ENCODE measurements at regions not wholly inside any gene's neighbourhood (a gene's known extent, or its start where the extent isn't known, plus 50 kb on each side); places are given as distances from the start of the nearest gene placed in this dataset.

DNA sequence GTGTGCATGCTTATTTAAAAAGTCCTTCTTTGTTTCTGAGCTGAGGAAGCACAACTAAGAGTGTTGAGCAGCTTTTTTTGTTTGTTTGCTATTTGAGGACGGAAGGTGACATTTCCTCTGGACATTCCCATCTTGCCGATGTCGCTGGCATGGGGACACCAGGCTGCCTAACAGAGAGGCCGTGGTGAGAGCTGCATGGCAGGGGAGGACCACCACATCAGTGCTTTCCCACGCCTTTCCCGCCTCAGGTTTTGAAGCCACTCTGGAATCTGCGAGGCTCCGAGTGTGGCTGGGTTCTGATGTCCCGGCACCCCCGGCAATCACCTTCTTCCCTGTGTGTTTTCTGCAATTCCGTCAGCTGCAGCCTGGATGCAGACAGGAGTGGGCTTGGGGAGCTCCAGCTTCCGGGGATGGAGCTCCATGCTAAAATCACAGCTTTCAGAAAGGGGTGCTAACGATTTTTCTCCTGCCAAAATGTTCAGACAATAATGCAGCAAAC, 259.8 kb upstream of the IRX4 start:
- DNase-seq: no peak

DNA sequence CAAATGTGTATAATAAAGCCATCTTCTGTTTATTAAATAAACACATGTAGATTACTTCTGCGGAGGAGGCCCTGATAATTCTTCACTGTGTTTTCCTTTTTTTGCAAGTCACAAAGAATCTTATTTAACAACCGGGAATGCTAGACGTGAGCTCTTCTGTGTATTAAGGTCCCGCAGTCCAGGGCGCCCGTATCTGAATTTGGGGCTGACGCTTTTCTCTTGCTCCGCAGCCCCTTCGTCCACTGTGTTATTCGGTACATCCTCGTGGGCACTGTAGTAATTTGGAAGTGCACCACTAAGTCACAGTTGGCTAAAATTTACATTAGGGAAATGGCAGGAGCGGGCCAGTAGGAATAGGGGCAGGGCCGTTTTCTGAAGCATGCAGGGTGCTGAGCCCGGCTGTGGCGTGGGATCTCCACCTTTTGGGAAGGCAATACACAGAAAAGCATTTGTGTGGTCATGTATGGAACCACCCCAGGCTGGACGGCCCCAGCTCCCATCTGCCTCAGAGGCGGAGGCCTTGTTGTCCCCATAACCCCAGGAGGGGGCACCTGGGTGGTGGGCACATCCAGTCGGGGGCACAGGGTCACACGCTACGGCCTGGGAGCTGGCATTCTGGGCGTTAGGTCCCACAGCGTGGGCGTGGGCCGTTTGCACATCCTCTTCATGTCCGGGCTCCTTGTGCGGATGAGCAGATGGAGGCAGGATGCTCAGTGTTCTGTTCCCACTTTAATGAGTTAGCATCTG, 258.7 kb upstream of the IRX4 start:
- no peak for DNase-seq

DNA sequence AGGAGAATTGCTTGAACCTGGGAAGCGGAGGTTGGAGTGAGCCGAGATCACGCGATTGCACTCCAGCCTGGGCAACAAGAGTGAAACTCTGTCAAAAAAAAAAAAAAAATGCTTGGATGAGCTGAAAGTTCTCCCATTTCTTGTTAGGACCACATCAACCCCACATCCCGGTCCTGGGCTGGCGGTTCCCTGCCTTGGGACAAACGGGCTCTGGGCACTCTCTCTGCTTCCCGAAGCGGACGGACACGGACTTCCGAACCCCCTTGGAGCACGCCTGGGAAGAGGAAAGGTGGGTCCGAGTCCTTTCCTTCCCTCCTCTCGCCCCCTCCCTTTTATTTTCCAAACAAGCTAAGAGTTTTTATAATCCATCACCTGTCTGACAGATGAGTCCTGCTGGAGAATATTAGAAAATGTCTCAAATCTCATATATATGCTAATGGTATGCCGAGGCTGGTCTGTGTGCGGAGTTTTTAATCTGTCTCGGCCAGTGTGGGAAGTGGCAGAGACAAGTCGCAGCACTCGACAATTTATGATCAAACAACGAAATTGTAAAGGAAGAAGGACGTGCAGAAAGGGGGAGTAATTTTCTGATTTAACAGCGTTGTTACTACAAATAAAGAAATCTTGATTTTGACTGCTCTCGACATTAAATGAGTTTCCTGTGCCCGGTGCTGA, 257.9 kb upstream of the IRX4 start:
- no peak for DNase-seq

DNA sequence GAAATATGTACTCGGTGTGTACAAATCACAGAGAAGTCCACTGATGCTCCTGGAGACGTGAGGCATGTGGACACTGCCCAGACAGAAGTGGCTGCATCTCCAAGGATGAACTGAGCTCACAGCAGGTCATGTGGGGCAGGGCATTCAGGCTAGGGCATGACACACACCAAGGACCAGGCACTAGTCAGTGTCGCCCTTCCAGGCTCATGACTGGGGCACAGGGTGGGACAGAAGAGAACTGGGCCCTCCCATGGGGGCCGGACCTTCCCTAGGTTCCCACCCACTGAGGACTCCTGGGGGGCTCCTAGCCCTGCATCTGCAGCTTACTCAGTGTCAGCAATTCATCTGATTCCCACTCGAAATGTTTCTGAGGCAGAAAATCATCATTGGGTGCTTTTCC, 256.8 kb upstream of the IRX4 start:
- no peak for DNase-seq

DNA sequence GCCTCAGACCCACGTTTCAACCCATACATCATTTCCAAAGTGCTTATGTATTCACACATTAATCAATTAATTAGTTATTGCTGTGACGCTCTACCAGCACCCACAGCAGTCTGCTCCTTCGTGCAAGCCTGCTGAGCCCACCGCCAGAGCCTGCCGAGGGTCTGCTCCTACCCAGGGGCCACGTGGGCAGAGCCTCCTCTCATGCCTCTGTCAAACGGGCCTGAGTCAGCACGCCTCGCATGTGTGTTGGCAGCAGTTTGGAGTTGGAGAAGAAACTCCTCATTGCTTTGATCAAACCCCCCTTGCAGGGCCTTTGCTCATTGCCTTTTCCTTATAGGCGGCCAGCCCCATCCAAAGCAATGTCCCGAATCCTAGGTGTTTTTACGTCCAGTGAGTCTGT, 256.2 kb upstream of the IRX4 start:
- no peak for DNase-seq

DNA sequence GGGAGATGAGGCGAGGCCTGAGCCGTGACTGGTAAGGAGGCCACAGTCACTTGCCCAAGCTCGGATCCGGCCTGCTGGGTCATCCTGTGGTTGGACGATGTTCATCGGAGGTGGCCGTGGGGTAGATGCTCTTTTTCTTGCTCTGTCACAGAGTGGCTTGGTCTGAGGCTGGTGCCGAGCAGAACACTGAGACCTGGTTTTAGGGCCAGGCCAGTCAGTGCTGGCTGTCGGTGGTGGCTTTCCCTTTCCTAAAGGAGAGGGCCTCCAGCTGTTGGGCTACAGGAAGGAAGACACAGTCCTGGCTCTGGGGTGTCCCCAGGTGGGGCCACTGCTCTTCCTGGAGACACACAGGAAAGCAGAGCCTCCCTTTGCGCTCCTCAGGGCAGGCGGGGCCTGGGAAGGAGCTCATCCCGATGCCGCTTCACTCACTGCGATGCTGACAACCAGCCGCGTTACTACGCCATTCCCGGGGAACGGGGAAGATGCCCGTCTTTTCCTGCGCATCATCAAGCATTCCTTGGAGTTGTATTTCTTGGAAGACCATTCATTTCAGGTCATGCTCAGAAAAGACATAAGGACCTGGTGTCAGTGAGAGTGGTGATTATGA, 254.8 kb upstream of the IRX4 start:
- no peak for DNase-seq

DNA sequence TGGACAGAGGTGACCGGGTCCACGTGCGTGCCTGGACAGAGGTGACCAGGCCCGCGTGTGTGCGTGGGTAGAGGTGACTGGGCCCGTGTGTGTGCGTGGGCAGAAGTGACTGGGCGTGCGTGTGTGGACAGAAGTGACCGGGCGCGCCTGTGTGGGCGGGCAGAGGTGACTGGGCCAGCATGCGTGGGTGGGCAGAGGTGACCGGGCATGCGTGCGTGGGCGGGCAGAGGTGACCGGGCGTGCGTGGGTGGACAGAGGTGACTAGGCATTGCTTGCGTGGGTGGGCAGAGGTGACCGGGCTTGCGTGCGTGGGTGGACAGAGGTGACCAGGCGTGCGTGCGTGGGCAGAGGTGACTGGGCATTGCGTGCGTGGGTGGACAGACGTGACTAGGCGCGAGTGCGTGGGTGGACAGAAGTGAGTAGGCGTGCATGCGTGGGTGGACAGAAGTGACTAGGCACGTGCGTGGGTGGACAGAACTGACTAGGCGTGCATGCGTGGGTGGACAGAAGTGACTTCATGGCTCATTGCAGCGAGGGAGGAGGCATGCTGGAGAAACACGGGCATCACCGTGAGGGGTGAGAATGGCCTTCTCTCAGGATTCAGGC, 254.1 kb upstream of the IRX4 start:
- no peak for DNase-seq

DNA sequence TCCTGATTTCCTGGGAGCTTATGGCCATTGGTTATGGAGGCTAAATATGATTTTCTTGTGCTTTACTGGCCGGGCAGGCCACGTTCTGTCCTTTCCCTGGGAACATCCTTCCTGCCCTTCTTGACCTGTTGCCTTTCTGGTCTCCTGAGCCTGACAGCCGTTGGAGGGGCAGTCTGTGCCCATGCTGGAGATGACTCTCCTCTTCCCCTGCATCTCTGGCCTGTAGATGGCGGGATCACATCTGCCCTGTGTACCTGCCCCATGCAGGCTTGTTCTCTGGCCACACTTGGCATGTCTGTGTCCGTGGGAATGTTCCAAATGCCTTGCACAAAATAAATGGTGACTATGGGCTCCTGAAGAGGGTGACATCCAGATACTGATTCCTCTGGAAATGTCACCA, 253.1 kb upstream of the IRX4 start:
- DNase-seq: no peak

DNA sequence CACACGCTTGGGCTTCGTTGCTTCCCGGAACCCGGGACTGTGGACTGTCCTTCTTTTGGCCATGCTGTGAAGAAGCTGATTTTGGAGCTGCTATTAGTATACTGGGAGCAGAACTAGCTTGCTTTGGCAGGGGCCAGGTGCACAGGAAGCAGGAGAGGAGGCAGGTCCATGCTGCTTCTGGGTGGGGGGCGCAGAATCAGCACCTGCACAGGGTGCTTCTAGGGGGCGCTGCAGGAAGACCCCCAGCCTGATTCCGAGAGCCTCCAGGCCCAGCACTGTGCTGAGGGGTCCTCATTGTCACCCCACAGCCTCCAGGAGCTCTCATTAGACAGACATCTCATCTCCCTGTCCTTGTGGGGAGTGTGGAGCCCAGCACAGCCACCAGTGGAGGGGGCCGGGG, 252.6 kb upstream of the IRX4 start:
- DNase-seq: no peak

DNA sequence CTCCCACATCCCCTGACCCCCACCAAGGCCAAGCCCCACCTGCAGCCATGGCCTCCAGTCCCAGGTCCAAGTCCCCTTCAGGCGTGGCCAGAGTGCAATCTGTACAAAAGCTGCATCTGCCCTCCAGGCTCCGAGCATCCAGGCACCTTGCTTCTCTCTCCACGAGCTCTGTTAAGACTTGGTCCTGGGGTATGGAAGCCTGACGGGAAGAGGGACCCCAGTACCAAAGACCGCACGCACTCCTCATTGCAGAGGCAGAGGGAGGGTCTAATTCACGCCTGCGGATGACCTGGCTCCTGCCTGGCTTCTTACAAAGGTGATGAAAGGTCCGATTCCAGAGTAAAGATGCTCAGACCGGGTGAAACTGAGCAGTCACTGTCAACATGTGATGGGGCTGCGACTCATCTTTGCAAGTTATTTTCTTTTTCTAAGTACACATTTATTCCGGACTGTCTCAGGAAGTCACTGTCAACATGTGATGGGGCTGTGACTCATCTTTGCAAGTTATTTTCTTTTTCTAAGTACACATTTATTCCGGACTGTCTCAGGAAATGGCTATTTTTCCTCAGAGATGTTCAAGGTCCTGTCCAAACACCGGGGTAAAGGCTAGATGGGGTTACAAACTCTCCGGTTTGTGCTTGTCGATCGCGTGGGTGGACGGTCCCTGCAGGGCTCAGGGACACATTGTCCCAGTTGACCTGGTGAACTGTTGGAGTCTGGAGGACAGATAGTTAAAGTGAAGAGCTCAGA, 252.0 kb upstream of the IRX4 start:
- DNase-seq: no peak

DNA sequence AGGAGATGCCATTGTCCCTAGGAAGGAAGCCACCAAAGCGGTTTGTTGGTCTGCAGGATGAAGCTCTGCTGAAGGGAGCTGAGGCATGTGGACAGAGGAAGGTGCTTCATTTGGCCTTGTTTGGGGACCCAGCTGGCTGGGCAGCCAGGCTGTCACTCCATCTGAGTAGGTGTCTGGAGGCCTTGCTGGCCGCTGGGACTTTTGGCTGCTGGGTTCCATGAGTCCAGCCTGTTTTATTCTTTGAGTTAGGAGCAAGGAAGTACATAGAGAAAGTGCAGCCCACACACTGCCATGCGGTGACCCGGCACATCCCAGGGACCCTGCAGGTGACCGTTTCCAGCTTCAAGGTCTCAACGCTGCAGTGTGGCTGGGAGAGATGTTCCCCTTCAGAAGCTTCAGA, 251.2 kb upstream of the IRX4 start:
- no peak for DNase-seq

DNA sequence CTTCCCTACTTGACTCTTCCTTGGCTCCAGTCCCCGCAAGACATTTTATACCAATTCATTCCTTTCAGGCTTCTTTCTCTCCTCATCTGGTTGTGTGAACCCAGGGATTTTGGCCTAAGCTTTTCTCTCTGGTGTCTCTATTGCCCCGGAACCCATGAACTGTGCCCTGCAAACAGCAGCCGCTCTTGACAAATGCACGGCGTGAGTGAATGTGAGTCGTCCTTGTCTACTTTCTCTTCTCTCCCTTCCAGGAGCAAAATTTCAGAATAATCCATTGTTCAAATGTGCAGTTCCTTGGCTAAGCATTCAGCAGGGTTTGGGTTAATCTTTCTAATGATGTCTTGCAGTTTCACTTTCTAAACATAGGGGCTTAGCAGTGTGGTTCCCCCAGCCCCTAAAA, 250.4 kb upstream of the IRX4 start:
- DNase-seq: no peak

DNA sequence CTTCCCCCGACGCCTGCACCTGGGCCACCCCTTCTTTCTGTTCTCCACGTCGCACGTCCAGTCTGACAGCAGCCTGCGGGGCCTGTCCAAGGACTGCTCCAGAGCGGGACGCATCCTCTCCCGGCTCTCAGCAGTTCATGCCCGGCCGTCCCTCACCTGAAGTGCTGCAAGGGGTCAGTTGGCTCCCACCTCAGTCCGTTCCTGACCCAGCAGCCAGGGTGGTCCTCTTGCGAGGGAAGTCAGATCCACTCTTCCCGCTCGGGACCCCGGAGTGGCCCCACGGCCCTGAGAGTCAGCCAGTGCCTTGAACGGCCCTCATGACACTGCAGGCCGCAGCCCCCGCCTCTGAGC, 249.7 kb upstream of the IRX4 start:
- no peak for DNase-seq

DNA sequence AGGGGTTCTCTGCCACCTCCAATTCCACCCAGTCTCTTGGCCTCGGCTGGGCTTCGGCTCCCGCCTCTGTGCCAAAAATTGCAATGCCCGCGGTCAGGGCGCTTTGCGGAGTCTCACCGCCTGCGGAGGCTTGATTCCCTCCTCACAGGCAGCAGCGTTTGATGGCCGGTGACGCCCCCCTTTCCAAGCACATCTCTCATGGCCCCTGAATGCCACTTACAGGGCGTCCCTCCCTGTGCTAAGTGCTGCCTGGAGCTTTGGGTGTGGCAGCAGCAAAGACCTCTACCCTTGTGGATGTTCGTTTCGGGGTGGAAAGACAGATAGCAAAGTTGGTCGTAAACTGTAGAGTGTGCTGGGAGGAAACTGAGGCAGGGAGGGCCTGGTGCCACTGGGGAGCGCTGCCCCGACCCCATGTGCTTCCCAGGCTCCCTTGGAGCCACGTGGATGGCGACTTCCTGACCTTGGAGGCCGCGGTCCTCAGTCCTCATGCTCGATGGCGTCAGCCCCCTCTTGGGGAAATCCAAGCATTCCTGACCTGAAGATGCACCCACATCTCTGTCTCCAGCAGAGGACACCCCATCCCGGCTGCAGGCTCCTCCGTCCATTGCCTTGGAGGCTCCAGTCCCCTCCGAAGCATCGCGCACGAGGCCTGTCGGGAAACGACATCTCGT, 249.2 kb upstream of the IRX4 start:
- no peak for DNase-seq

DNA sequence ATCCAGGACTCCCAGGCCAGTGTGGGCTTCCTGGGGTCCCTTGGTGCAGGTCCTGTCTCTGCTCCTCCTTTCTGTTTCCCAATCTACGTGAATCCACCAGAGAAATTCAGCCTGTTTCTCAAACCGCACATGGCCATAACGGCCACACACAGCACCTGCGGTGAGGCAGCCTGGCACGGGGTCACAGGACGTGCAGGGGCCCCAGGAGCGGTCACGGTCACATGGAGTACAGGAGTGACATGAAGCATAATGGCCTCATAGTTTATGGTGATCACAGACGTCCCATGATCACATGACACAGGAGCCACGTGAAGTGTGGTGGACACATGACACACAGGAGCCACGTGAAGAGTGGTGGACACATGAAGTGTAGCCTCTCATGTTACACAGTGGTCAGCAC, 248.5 kb upstream of the IRX4 start:
- no peak for DNase-seq

DNA sequence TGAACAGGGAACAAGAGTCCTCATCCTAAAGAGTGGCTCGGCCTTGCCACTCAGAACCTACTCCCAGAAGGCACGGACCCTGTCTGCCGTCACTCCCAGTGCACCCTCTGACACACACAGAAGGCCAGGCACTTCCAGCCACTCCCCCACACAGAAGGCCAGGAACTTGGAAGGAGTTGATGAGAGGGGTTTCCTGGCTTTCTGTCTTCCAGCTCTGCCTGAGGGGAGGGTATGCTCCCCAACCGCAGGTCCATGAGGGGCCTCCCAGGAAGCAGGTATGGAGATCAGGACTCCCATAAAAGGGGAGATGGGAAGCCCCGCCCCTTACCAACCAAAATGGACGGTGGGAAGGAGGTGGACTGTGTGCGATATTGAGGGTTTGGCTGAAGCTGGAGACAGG, 247.6 kb upstream of the IRX4 start:
- DNase-seq: no peak

DNA sequence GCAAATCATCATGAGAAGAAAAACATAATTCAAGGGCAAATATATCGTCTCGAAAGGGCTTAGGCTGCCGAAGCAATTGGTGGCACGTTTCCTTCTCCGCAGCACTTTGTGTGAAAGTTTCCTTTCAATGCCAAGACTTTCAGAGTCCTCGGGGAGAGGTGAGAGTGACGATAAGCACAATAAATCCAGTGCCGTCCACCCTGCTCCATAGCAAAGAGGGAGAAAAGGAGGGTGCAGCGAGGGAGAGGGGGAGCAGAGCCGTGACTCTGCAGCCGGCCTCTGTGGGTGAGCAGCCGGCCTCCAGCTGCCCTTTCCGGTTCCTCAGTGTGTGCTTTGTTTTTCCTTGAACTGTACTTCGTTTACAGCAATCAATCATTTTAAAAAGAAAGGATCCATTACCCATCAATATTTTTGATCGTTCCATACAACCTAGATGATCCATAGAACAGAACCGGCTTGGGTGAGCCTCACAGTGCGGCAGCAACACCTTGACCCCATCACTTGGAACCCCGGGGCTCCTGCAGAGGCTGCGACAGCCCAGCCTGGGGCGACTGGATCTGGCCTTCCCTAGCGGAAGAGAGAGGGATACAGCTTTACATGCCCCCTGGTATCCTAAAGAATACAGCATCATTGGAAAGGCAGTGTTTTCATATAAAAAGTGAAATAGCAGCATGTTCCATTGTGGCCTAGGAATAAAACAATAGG, 247.0 kb upstream of the IRX4 start:
- peak; percentile 51 for DNase-seq

DNA sequence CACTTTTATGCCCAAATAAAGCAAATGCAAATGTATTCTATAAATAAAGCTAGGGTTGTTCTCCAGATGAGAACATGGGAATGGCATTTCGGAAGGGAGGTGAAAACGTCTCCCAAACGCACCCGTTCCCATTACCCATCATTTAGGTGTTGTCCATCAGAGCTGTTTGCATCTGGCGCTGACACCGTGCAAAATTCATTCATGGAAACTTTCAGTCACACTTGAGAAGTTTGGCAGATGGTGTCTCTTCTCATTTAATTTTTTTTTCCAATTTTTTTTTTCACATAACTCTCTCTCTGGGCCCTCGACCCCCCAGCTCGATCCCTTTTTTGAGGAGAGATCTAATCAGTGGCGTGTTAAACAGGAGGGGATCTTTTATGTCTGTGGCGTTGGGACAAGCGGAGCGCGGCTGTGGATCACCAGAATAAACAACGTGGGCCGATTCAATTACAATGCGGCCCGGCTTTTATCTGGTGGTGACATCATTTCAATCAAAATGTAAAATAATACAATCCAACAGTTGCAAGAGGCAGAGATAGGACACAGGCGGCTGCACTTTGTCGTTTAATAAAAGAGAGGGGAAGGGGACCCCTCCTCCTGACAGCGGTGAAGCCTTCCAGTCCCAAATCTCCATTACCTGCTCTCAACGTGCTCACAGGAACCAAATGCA, 246.1 kb upstream of the IRX4 start:
- peak; percentile 33 for DNase-seq

DNA sequence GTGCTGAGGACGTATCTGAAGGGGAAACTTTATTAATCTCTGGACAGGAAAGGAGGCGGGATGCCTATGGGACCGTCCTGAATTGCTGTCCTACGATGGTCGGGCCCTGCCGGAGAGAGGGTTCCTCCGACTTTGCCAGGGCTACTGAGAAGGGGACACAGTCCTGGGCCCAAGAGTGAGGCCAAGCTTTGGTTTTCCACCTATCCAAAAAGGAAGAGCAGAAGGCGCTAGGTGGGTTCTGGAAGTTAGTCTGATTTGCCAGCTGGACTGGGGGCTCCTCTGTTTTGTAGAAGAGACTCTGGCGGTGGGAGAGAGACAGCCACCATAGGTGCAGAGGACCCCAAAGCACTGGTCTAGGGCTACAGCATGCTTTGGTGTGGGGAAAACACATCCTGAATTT, 243.8 kb upstream of the IRX4 start:
- no peak for DNase-seq

DNA sequence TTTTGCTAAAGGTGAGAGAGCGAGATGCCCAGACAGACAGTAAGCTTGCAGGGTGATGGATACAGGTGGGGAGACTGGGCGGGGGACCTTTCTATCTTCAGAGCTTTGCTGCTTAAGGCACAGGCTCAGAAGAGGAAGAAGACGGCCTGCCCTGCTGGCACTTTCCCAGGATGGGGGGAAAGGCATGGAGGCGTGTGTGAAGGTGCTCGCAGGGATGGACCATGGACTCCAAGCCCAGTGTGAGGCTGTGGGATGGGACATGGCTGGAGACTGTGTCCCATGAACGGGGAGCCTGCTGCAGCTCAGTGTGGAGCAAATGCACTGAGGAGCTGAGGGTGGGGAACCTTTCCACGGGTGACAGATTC, 243.2 kb upstream of the IRX4 start:
- DNase-seq: no peak

Measured in right kidney (tissue), 1 donor.